ENCODE measurements at regions not wholly inside any gene's neighbourhood (a gene's known extent, or its start where the extent isn't known, plus 50 kb on each side); places are given as distances from the start of the nearest gene placed in this dataset.

- no peak for TF ChIP-seq PRDM15 (CRISPR knock-in tag; IDR thresholded peaks at IDR 0.05)
- TF ChIP-seq ZNF396 (CRISPR knock-in tag; IDR thresholded peaks at IDR 0.05; ENCODE audit: borderline replicate concordance), result no peak
- TF ChIP-seq, protein P1, sequence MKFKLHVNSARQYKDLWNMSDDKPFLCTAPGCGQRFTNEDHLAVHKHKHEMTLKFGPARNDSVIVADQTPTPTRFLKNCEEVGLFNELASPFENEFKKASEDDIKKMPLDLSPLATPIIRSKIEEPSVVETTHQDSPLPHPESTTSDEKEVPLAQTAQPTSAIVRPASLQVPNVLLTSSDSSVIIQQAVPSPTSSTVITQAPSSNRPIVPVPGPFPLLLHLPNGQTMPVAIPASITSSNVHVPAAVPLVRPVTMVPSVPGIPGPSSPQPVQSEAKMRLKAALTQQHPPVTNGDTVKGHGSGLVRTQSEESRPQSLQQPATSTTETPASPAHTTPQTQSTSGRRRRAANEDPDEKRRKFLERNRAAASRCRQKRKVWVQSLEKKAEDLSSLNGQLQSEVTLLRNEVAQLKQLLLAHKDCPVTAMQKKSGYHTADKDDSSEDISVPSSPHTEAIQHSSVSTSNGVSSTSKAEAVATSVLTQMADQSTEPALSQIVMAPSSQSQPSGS (CRISPR knock-in tag; IDR thresholded peaks at IDR 0.05; ENCODE audit: borderline replicate concordance, low read depth), result no peak
- TF ChIP-seq, protein P2, sequence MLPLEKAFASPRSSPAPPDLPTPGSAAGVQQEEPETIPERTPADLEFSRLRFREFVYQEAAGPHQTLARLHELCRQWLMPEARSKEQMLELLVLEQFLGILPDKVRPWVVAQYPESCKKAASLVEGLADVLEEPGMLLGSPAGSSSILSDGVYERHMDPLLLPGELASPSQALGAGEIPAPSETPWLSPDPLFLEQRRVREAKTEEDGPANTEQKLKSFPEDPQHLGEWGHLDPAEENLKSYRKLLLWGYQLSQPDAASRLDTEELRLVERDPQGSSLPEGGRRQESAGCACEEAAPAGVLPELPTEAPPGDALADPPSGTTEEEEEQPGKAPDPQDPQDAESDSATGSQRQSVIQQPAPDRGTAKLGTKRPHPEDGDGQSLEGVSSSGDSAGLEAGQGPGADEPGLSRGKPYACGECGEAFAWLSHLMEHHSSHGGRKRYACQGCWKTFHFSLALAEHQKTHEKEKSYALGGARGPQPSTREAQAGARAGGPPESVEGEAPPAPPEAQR (CRISPR knock-in tag; IDR thresholded peaks at IDR 0.05), result no peak
- TF ChIP-seq MYBL2 (CRISPR knock-in tag; IDR thresholded peaks at IDR 0.05), result no peak
- no peak for TF ChIP-seq ZNF232 (CRISPR knock-in tag; IDR thresholded peaks at IDR 0.05)
- TF ChIP-seq MLX (CRISPR knock-in tag; IDR thresholded peaks at IDR 0.05), result no peak
- TF ChIP-seq TEAD1 (CRISPR knock-in tag; IDR thresholded peaks at IDR 0.05), result no peak
Observed at GRCh38 chr5:88489364-88489763, 220.7 kb upstream of the TMEM161B start (continued).

DNA sequence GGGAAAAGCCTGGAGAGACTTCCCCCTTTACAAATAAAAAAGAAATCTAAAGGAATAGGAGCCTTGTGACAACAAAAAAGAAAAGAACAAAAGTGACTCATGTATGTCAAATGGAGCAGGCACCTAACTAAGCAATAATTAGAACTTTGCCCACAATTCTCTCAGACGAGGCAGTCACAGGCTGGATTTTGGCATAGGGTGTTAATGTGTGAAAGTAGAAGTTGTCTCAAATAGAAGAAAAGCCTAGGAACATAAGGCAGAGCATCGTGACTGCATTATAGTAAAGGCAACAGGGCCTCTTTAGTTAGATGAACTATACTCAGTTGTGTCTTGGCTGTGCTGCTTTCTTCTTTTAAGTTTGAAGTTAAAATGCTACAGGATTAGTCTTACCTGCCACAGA, 219.9 kb upstream of the TMEM161B start:
- Mint-ChIP-seq H3K9me3 (no peaks in the 10 kb centered on the region), H3K4me3 (no peak overlapping the region), H3K27me3 (ENCODE audit: low read depth) (peaks cover 5% of the 10 kb centered on the region; the same call in 1 of the 2 replicates), H3K27ac (no peak overlapping the region), H3K4me1 (peaks cover 48% of the 10 kb centered on the region), H3K36me3 (no peaks in the 10 kb centered on the region)
- ChIA-PET CTCF (no interaction called here), POLR2A (interaction anchor here (1.0 kb wide), 1 partner anchor 67 kb away, joined by 3 read pairs; no protein-coding TSS in a partner anchor)
- TF ChIP-seq NR2C2 (CRISPR knock-in tag; IDR thresholded peaks at IDR 0.05), result no peak
- no peak for TF ChIP-seq MLX (CRISPR knock-in tag; IDR thresholded peaks at IDR 0.05)
- TF ChIP-seq, protein P2 (CRISPR knock-in tag; IDR thresholded peaks at IDR 0.05), result no peak
- no peak for TF ChIP-seq TEAD4 (CRISPR knock-in tag; IDR thresholded peaks at IDR 0.05)
- TF ChIP-seq, protein P3, sequence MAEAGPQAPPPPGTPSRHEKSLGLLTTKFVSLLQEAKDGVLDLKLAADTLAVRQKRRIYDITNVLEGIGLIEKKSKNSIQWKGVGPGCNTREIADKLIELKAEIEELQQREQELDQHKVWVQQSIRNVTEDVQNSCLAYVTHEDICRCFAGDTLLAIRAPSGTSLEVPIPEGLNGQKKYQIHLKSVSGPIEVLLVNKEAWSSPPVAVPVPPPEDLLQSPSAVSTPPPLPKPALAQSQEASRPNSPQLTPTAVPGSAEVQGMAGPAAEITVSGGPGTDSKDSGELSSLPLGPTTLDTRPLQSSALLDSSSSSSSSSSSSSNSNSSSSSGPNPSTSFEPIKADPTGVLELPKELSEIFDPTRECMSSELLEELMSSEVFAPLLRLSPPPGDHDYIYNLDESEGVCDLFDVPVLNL (CRISPR knock-in tag; IDR thresholded peaks at IDR 0.05; ENCODE audit: borderline replicate concordance, low read depth), result no peak
- no peak for TF ChIP-seq SMAD4 (CRISPR knock-in tag; IDR thresholded peaks at IDR 0.05)
- no peak for TF ChIP-seq MAX (CRISPR knock-in tag; IDR thresholded peaks at IDR 0.05)
- TF ChIP-seq, protein P4, sequence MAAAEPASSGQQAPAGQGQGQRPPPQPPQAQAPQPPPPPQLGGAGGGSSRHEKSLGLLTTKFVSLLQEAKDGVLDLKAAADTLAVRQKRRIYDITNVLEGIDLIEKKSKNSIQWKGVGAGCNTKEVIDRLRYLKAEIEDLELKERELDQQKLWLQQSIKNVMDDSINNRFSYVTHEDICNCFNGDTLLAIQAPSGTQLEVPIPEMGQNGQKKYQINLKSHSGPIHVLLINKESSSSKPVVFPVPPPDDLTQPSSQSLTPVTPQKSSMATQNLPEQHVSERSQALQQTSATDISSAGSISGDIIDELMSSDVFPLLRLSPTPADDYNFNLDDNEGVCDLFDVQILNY (CRISPR knock-in tag; IDR thresholded peaks at IDR 0.05), result no peak
- no peak for TF ChIP-seq ZNF138 (CRISPR knock-in tag; conservative IDR thresholded peaks at IDR 0.05)
- TF ChIP-seq ZNF416 (CRISPR knock-in tag; IDR thresholded peaks at IDR 0.05), result no peak
- TF ChIP-seq PRDM15 (CRISPR knock-in tag; IDR thresholded peaks at IDR 0.05), result no peak
- no peak for TF ChIP-seq ZNF317 (CRISPR knock-in tag; IDR thresholded peaks at IDR 0.05; ENCODE audit: borderline replicate concordance, low read depth)
- DNase-seq (ENCODE audit: low spot score) (no peak), ATAC-seq (no peak)
